ENCODE measurements at regions not wholly inside any gene's neighbourhood (a gene's known extent, or its start where the extent isn't known, plus 50 kb on each side); places are given as distances from the start of the nearest gene placed in this dataset.

DNA sequence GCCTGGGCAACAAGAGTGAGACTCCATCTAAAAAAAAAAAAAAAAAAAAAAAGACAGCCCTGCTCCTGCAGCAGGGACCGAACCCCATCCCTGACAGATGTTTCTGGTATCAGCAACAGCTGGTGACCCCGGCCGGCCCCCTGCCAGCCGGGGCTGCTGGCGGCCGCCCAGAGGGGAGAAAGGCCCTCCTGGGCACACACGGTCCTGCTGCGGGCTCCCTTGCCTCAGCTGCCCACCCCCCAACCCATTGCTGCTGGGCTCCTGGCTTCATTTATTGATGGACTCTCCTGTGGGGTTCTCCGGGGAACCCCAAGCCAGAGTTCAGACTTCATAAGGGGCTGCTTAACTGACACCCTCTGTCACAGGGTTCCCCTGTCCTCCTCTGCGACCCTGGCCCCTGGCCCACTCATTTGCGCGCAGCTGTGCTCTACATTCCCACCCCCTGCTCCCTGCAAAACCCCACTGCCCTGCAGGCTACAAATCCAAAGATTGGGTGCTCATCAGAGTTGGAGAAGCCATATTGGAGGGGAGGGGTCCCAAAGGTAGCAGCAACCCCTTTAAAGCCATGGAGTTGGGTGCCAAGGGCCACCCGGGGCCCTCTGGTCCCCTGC is 103.6 kb upstream of the RTL1 start:
- Mint-ChIP-seq H3K36me3 (ENCODE audit: low read depth) (no peaks in the 10 kb centered on the region), H3K4me3 (no peak overlapping the region), H3K9me3 (peaks cover under 1% of the 10 kb centered on the region), H3K4me1 (peaks cover 12% of the 10 kb centered on the region), H3K27ac (no peak overlapping the region), H3K27me3 (peaks cover 2% of the 10 kb centered on the region)
- no peak for DNase-seq
- ChIA-PET POLR2A (no interaction called here), CTCF (no interaction called here)

DNA sequence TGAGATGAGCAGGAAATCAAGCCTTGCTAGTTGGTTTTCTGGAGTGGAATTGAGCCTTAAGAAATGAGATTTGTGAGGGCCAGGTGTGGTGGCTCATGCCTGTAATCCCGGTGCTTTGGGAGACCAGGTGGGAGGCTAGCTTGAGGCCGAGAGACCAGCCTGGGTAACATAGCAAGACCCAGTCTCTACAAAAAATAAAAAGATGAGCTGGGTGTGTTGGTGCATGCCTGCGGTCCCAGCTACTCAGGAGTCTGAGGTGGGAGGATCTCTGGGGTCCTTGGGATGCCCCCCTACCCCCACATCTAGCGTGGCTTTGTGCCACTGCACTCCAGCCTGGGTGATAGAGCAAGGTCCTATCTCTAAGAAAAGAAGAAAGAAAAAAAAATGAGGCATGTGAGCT is 104.2 kb upstream of the RTL1 start:
- ChIA-PET POLR2A (no interaction called here), CTCF (no interaction called here)
- Mint-ChIP-seq H3K27ac (no peak overlapping the region), H3K4me3 (no peak overlapping the region), H3K9me3 (peaks cover 3% of the 10 kb centered on the region), H3K4me1 (peaks cover 12% of the 10 kb centered on the region), H3K27me3 (peaks cover 6% of the 10 kb centered on the region), H3K36me3 (ENCODE audit: low read depth) (no peaks in the 10 kb centered on the region)
- DNase-seq = no peak

DNA sequence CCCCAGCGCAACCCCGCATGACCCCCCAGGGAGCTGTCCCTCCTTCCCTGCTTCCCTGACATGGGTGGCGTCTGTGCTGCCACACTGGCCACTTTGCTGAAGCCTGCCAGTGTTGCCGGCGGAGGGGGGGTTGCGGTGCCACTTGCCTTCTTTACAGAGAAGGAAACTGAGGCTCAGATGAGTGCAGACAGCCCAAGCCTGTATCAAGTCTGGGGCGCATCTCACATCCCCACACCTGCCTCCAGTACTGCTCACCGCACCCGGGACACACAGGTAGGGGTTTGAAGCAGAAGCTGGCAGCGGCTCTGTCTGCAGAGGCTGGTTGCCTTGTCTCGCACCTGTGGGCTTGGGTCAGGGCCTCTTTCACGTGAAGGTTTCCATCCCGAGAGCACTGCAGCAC is 104.7 kb upstream of the RTL1 start:
- POLR2A ChIA-PET = no interaction called here
- CTCF ChIA-PET = no interaction called here
- no peak overlapping the region for H3K27ac Mint-ChIP-seq
- no peak overlapping the region for H3K4me3 Mint-ChIP-seq
- no peak for DNase-seq
- peaks cover 3% of the 10 kb centered on the region for H3K27me3 Mint-ChIP-seq
- H3K36me3 Mint-ChIP-seq (ENCODE audit: low read depth) = no peaks in the 10 kb centered on the region
- H3K9me3 Mint-ChIP-seq = peaks cover 3% of the 10 kb centered on the region
- peaks cover 12% of the 10 kb centered on the region for H3K4me1 Mint-ChIP-seq

DNA sequence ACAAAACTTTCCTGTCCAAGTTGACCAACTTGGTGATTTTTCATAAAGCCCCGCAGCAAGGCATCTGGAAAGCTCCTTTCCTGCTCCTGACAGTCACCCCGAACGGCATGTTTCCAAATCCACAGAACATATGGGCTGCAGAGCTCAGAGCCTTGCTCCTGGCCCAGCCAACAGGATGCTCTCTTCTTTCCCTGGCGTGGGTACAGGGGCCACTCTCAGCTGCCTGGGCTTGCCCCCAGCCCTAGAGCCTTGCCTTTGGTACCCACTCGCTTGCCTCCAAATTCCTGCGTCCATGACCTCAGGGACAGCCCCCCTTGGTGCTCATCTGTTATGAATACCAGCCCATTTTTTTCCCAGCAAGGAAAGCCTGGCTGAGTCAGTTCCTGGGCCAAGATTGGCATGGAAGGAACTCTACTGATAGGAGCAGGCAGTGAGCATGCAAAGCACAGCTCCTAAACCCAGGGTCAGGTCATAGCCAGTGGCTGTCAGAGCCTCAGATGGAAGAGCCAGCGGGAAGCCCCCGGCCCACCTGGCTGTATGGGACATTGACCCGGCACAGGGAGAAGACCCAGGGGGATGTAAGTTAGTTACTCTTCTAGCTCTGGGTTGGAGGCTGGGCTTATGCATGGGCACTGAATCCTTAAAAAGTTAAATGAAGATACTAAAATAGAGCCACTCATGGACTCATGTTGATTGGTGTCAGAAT is 105.3 kb upstream of the RTL1 start:
- no peak for DNase-seq
- Mint-ChIP-seq H3K36me3 (ENCODE audit: low read depth) (no peaks in the 10 kb centered on the region), H3K4me3 (no peak overlapping the region), H3K27me3 (peaks cover 3% of the 10 kb centered on the region), H3K9me3 (peaks cover 3% of the 10 kb centered on the region), H3K4me1 (peaks cover 12% of the 10 kb centered on the region), H3K27ac (no peak overlapping the region)
- ChIA-PET CTCF (no interaction called here), POLR2A (no interaction called here)

DNA sequence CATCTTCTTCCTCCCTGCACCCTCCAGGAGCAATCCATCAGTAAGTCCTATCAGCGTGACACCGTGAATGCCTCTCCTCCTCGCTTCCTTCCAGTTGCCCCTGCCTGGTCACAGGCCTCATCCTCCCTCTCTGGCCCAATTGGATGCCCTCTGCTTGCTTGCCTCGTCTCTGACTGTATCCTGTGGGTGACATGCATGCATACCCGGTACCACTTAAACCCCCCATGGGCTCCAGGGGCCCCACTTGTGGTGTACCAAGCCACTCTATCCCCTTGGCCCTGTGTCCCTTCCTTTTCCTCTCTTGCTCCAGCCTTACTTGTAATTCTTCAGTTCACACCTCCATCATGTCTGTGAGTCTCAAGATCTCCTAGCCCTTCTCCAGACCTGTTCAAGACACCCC is 106.0 kb upstream of the RTL1 start:
- CTCF ChIA-PET = no interaction called here
- Mint-ChIP-seq H3K4me1 (peaks cover 12% of the 10 kb centered on the region), H3K36me3 (ENCODE audit: low read depth) (no peaks in the 10 kb centered on the region), H3K9me3 (peaks cover 3% of the 10 kb centered on the region), H3K4me3 (no peak overlapping the region), H3K27me3 (peaks cover 3% of the 10 kb centered on the region), H3K27ac (no peak overlapping the region)
- no peak for DNase-seq
- POLR2A ChIA-PET = no interaction called here

DNA sequence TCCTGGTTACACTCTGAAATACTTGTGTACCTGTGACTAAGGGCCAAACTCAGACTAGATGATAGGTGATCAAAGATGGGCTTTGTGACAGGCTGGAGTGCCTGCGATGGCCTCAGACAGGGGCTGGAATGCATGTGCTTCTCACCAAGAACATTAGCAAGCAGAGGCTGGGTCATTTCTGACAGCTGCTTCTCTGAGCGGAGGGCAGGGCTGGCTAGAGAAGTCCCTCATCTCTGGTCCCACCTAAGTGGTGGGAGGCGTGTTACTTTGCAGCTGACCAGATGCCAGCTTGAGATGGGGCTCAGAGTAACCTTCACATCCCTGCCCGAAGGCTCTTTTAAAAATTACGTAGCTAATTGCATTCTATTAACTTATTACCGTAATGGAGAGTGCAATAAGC is 106.8 kb upstream of the RTL1 start:
- CTCF ChIA-PET = no interaction called here
- H3K36me3 Mint-ChIP-seq (ENCODE audit: low read depth) = no peaks in the 10 kb centered on the region
- POLR2A ChIA-PET = no interaction called here
- peaks cover 9% of the 10 kb centered on the region for H3K4me1 Mint-ChIP-seq
- H3K4me3 Mint-ChIP-seq = no peak overlapping the region
- H3K9me3 Mint-ChIP-seq = peaks cover 3% of the 10 kb centered on the region
- H3K27me3 Mint-ChIP-seq = peaks cover 3% of the 10 kb centered on the region
- no peak overlapping the region for H3K27ac Mint-ChIP-seq
- DNase-seq = no peak

DNA sequence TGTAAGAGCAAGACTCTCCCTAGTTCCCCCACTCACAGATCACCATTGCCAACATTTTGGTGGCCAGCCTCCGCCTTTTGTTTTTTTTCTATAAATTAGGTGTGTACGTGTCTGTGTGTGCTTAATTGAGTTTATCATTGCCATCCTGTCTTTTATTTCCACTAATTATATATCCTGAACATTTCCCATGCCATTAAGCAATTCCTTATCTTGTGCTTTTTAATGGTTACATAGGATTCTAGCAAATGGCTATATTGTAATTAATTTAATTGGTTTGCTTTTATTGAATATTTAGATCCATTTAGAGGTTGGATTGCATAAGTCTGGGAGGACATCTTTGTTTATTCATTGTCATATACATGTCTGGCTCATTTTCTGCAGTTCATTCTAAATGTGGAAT is 107.3 kb upstream of the RTL1 start:
- no peak overlapping the region for H3K4me3 Mint-ChIP-seq
- POLR2A ChIA-PET = no interaction called here
- H3K9me3 Mint-ChIP-seq = peaks cover 3% of the 10 kb centered on the region
- CTCF ChIA-PET = no interaction called here
- no peaks in the 10 kb centered on the region for H3K36me3 Mint-ChIP-seq (ENCODE audit: low read depth)
- no peak for DNase-seq
- peaks cover 6% of the 10 kb centered on the region for H3K4me1 Mint-ChIP-seq
- no peak overlapping the region for H3K27ac Mint-ChIP-seq
- peaks cover 3% of the 10 kb centered on the region for H3K27me3 Mint-ChIP-seq

DNA sequence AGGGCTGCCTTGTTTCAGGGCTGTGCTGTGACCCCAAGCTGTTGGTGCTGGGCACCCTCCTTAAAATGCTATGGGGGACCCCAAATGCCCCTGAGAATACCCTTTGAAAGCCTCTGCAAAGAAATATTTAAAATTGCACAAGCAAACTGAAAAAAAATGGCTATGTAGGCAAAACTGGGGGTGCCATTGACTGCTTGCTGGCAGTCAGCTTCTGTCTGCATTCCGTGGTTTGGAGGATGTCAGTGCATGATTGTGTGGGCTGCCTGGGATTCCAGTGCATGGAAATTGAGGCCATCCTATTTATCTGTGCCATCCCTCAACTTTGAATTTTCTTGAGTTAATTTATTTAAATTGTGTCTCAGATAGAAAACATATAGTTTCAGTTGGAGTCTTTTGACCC is 113.7 kb upstream of the RTL1 start:
- Mint-ChIP-seq H3K9me3 (peaks cover 3% of the 10 kb centered on the region), H3K27me3 (peaks cover 3% of the 10 kb centered on the region), H3K27ac (no peak overlapping the region), H3K4me1 (no peaks in the 10 kb centered on the region), H3K4me3 (no peak overlapping the region), H3K36me3 (ENCODE audit: low read depth) (no peaks in the 10 kb centered on the region)
- POLR2A ChIA-PET = no interaction called here
- CTCF ChIA-PET = no interaction called here
- DNase-seq = no peak

DNA sequence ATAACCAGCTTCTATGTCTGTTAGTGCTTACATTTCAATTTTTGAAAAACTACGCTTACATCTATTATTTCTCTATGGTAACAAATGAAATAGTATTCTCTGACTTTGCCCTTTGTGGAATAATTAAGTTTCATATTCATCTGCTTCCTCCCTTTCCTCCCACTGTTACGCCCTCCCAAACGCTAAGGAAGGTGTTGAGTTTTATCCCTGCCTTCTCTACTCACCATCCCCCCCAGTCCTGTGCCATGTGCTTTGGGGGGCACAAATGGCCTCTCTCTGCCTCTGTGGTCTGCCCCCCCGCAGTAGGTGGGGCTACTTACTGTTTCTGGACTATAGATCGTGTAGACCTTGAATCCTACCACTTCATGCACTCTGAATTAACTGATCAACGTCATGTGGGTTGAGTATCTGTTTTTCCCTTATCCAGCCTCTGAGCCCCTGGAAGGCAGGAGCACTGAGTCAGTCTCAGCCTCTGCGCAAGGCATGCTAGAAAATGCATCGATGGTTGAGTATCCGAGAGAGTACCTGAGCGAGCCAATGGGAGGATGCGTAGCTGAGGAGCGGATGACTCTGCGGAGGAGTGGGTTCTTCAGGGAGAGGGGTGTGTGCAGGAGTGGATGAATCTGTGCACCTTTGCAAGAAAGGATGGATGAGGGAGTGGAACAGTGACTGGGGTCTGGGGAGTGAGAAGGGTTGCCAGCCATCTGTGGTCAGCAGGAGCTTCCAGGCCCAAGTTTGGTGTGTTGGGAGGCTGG is 114.5 kb upstream of the RTL1 start:
- peaks cover 2% of the 10 kb centered on the region for H3K9me3 Mint-ChIP-seq
- CTCF ChIA-PET = no interaction called here
- H3K4me1 Mint-ChIP-seq = no peaks in the 10 kb centered on the region
- no peak for DNase-seq
- POLR2A ChIA-PET = no interaction called here
- no peak overlapping the region for H3K4me3 Mint-ChIP-seq
- no peaks in the 10 kb centered on the region for H3K36me3 Mint-ChIP-seq (ENCODE audit: low read depth)
- H3K27ac Mint-ChIP-seq = no peak overlapping the region
- H3K27me3 Mint-ChIP-seq = no peaks in the 10 kb centered on the region

DNA sequence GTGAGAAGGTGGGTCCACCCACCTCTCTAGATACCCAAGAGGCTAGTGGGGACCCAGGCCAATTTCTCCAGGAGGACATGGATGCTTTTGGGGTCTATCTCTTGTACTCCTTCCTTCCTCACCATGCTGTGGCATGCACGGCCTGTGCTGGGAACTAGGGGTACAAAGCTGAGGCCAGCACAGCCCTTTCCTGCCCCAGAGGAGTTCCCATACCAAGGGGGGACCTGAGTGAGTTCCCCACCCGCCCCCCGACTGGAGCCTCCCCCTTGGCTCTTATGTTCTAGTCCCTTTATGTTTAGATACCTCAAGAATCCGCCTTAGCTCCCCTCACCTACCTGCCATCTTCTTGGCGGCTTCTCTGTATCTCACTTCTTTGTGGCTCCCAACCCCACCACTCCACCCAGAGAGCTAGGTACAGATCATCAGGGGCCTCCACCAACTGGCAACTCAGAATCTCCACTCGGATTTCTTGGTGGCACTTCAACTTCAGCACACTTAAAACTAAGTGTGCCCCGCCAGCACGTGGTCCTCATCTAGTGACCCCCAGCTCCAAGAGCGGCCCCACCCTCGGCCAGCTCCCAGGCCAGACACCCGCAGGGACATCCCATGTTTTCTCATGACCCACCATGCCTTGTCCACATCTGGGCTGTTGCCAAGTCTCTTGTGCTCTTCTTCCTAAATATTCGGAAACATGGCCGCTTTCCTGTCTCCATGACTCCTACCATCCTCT is 115.2 kb upstream of the RTL1 start:
- Mint-ChIP-seq H3K4me1 (no peaks in the 10 kb centered on the region), H3K27me3 (no peaks in the 10 kb centered on the region), H3K27ac (no peak overlapping the region), H3K4me3 (no peak overlapping the region), H3K9me3 (peaks cover 5% of the 10 kb centered on the region), H3K36me3 (ENCODE audit: low read depth) (no peaks in the 10 kb centered on the region)
- DNase-seq = no peak
- ChIA-PET CTCF (no interaction called here), POLR2A (no interaction called here)

DNA sequence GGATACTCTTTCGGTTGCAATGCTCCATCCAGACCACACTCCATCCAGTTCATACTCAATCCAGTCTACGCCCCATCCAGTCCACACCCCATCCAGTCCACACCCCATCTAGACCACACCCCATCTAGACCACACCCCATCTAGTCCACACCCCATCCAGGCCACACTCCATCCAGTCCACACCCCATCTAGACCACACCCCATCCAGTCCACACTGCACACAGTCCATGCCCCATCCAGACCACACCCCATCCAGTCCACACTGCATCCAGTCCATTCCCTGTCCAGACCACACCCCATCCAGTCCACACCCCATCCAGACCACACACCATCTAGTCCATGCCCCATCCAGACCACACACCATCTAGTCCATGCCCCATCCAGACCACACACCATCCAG is 116.0 kb upstream of the RTL1 start:
- no peaks in the 10 kb centered on the region for H3K4me1 Mint-ChIP-seq
- POLR2A ChIA-PET = no interaction called here
- H3K27me3 Mint-ChIP-seq = no peaks in the 10 kb centered on the region
- H3K9me3 Mint-ChIP-seq = peaks cover 5% of the 10 kb centered on the region
- DNase-seq = peak; percentile 5
- CTCF ChIA-PET = no interaction called here
- H3K27ac Mint-ChIP-seq = no peak overlapping the region
- no peaks in the 10 kb centered on the region for H3K36me3 Mint-ChIP-seq (ENCODE audit: low read depth)
- no peak overlapping the region for H3K4me3 Mint-ChIP-seq

DNA sequence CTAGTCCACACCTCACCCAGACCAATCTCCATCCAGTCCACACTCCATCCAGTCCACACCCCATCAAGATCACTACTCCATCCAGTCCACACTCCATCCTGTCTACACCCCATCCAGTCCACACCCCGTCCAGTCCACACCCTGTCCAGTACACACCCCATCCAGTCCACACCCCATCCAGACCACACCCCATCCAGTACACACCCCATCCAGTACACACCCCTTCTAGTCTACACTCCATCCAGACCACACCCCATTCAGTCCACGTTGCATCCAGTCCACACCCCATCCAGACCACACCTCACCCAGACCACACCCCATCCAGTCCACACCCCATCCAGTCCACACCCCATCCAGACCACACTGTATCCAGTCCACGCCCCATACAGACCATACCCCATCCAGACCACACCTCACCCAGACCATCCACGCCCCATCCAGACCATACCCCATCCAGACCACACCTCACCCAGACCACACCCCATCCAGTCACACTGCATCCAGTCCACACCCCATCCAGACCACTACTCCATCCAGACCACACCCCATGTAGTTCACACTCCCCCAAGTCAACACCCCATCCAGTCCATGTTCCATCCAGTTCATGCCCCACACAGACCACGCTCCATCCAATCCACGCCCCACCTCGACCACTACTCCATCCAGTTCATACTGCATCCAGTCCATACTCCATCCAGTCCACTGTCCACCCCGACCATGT is 116.6 kb upstream of the RTL1 start:
- H3K9me3 Mint-ChIP-seq = peaks cover 5% of the 10 kb centered on the region
- no peaks in the 10 kb centered on the region for H3K27me3 Mint-ChIP-seq
- CTCF ChIA-PET = no interaction called here
- POLR2A ChIA-PET = no interaction called here
- peak; percentile 8 for DNase-seq
- no peaks in the 10 kb centered on the region for H3K36me3 Mint-ChIP-seq (ENCODE audit: low read depth)
- H3K4me3 Mint-ChIP-seq = no peak overlapping the region
- no peak overlapping the region for H3K27ac Mint-ChIP-seq
- no peaks in the 10 kb centered on the region for H3K4me1 Mint-ChIP-seq

DNA sequence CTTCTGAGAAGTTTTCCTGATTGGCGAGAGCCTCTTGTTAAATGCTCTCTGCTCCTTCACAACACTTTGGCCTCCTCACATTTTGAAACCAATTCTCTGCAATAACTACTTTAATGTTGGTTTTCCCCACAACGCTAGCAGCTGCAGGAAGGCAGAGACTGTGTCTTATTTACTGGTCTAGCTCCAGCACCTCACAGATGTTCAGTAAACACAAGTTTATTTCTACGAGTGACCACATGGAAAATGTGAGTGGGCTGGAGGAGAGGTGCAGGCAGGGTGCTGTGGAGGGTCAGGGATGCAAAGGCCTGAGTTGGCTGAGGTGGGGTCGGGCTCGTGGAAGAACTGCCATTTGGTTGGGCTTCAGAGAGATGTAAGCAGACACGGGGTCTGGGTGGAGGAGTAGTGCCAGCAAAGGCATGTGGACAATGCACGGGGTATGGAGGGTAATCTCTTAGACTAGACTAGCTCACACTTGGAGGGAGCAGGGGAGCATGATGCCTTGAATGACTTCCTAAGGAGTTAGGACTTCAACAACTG is 117.4 kb upstream of the RTL1 start:
- no peak overlapping the region for H3K4me3 Mint-ChIP-seq
- H3K27me3 Mint-ChIP-seq = no peaks in the 10 kb centered on the region
- peaks cover 5% of the 10 kb centered on the region for H3K9me3 Mint-ChIP-seq
- ChIA-PET CTCF (no interaction called here), POLR2A (no interaction called here)
- H3K36me3 Mint-ChIP-seq (ENCODE audit: low read depth) = no peaks in the 10 kb centered on the region
- peak; percentile 5 for DNase-seq
- no peaks in the 10 kb centered on the region for H3K4me1 Mint-ChIP-seq
- no peak overlapping the region for H3K27ac Mint-ChIP-seq

Measured in activated CD4-positive, alpha-beta memory T cell treated with anti-CD3 and anti-CD28 coated beads, Interleukin-2, amount 10 ng/mL, durations not matched to agents 7 days and 5 days (primary cell).